Activated CD4-positive, alpha-beta memory T cell treated with anti-CD3 and anti-CD28 coated beads for 36 hours (primary cell): ENCODE measurements at regions not wholly inside any gene's neighbourhood (a gene's known extent, or its start where the extent isn't known, plus 50 kb on each side); places are given as distances from the start of the nearest gene placed in this dataset.

ENCODE experiments used
- CTCF ChIA-PET: fragments of 350-600 bp; sonication (Branson Sonifier 250); formaldehyde crosslinking; loops from one replicate; lab custom pipeline; 2021; ENCODE audit warnings: antibody characterized with exemption, inconsistent platforms; lab: Charles Lee
- POLR2A ChIA-PET: fragments of 350-600 bp; sonication (Branson Sonifier 250); formaldehyde crosslinking; loops from one replicate; lab custom pipeline; 2021; ENCODE audit warnings: antibody characterized with exemption; lab: Charles Lee
- DNase-seq: peaks from one replicate; pipeline ENCODE4 v3.0.0-alpha.2; 2020
- H3K27ac Mint-ChIP-seq: one replicate; pipeline ENCODE4 v1.8.0; 2021; ENCODE audit warnings: mixed read lengths
- H3K27me3 Mint-ChIP-seq: one replicate; pipeline ENCODE4 v1.8.0; 2021; ENCODE audit warnings: mixed read lengths
- H3K36me3 Mint-ChIP-seq: one replicate; pipeline ENCODE4 v1.8.0; 2021; ENCODE audit warnings: mixed read lengths
- H3K4me1 Mint-ChIP-seq: one replicate; pipeline ENCODE4 v1.8.0; 2021; ENCODE audit warnings: low read depth, mixed read lengths
- H3K4me3 Mint-ChIP-seq: one replicate; pipeline ENCODE4 v1.8.0; 2021; ENCODE audit warnings: mild to moderate bottlenecking, mixed read lengths
- H3K9me3 Mint-ChIP-seq: one replicate; pipeline ENCODE4 v1.8.0; 2021; ENCODE audit warnings: mixed read lengths
- intact Hi-C: fragments of 100-400 bp; cut with micrococcal nuclease; formaldehyde crosslinking; loops from one replicate; pipeline ENCODE4 v1.15.1; 2023

DNA sequence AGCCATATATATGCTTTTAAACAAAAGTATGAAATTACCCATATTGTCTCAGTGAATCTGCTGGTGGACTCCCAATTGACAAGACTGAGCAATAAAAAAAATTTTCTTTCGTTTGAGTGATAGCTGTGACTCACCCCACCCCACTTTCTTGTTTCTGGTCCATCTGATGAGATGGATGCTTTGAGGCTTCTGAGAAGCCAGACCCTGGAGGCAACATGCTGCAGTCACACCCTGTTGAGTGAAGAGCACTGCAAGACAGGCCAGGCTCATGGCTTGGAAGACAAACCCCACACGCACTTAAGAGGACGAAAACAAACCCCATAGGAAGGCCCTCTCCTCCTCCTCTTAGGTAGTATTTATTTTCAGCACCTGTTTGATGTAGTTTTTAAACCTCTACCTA, 276.0 kb upstream of the TTC14 start:
- no peaks in the 10 kb centered on the region for H3K27me3 Mint-ChIP-seq
- H3K4me3 Mint-ChIP-seq = no peak overlapping the region
- no peak overlapping the region for H3K27ac Mint-ChIP-seq
- intact Hi-C loops = no loop called here
- ChIA-PET POLR2A (no interaction called here), CTCF (interaction anchor here (0.7 kb wide), 1 partner anchor 18 kb away, joined by 3 read pairs; no protein-coding TSS in a partner anchor)
- no peaks in the 10 kb centered on the region for H3K36me3 Mint-ChIP-seq
- H3K9me3 Mint-ChIP-seq = no peaks in the 10 kb centered on the region
- no peaks in the 10 kb centered on the region for H3K4me1 Mint-ChIP-seq
- no peak for DNase-seq

DNA sequence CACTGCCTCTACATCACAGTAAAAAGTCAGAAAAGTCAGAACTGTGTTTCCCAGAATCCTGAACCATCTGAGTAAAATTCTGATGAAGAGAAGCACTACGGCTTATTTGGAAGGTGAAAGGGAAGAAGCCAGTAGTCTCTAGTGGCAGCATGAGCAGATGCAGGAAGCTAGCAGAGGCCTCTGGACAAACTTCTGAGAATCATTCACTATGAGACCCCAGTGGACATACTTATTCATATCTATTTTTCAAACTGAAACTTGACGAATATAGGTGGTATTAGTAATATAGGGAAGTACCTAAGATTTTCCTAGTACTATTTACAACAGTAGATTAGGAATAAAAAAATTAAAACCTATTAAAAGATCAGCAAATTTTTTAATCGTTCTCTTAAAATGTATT, 272.8 kb upstream of the TTC14 start:
- no peak for DNase-seq
- Mint-ChIP-seq H3K9me3 (peaks cover 4% of the 10 kb centered on the region), H3K27ac (no peak overlapping the region), H3K36me3 (no peaks in the 10 kb centered on the region), H3K4me1 (no peaks in the 10 kb centered on the region), H3K4me3 (no peak overlapping the region), H3K27me3 (no peaks in the 10 kb centered on the region)
- CTCF ChIA-PET = no interaction called here
- POLR2A ChIA-PET = no interaction called here
- intact Hi-C loops = no loop called here

- H3K27ac Mint-ChIP-seq = no peak overlapping the region
- no peaks in the 10 kb centered on the region for H3K27me3 Mint-ChIP-seq
- intact Hi-C loops = no loop called here
- no peaks in the 10 kb centered on the region for H3K36me3 Mint-ChIP-seq
- no peak overlapping the region for H3K4me3 Mint-ChIP-seq
- POLR2A ChIA-PET = no interaction called here
- CTCF ChIA-PET = no interaction called here
- peaks cover 4% of the 10 kb centered on the region for H3K9me3 Mint-ChIP-seq
- no peak for DNase-seq
- H3K4me1 Mint-ChIP-seq = no peaks in the 10 kb centered on the region
Measured at GRCh38 chr3:180329847-180330246, 272.1 kb upstream of the TTC14 start.

- Mint-ChIP-seq H3K36me3 (no peaks in the 10 kb centered on the region), H3K4me1 (no peaks in the 10 kb centered on the region), H3K4me3 (no peak overlapping the region), H3K27me3 (no peaks in the 10 kb centered on the region), H3K27ac (no peak overlapping the region), H3K9me3 (peaks cover 4% of the 10 kb centered on the region)
- DNase-seq = no peak
- ChIA-PET CTCF (no interaction called here), POLR2A (no interaction called here)
- intact Hi-C loops = no loop called here
Measured at GRCh38 chr3:180330440-180330839, 271.5 kb upstream of the TTC14 start.

GRCh38 chr3:180332608-180333007, 269.4 kb upstream of the TTC14 start:
- Mint-ChIP-seq H3K36me3 (no peaks in the 10 kb centered on the region), H3K4me3 (no peak overlapping the region), H3K9me3 (peaks cover 4% of the 10 kb centered on the region), H3K27ac (no peak overlapping the region), H3K27me3 (no peaks in the 10 kb centered on the region), H3K4me1 (no peaks in the 10 kb centered on the region)
- CTCF ChIA-PET = no interaction called here
- no peak for DNase-seq
- intact Hi-C loops = no loop called here
- POLR2A ChIA-PET = no interaction called here

- H3K27me3 Mint-ChIP-seq = no peaks in the 10 kb centered on the region
- no peaks in the 10 kb centered on the region for H3K36me3 Mint-ChIP-seq
- CTCF ChIA-PET = no interaction called here
- POLR2A ChIA-PET = no interaction called here
- no peak overlapping the region for H3K4me3 Mint-ChIP-seq
- H3K9me3 Mint-ChIP-seq = peaks cover 4% of the 10 kb centered on the region
- intact Hi-C loops = no loop called here
- DNase-seq = no peak
- H3K4me1 Mint-ChIP-seq = no peaks in the 10 kb centered on the region
- H3K27ac Mint-ChIP-seq = no peak overlapping the region
Measured at GRCh38 chr3:180335050-180335449, 266.9 kb upstream of the TTC14 start.

GRCh38 chr3:180340395-180340794, 261.6 kb upstream of the TTC14 start:
- no peak for DNase-seq
- ChIA-PET POLR2A (no interaction called here), CTCF (no interaction called here)
- H3K4me1 Mint-ChIP-seq = no peaks in the 10 kb centered on the region
- H3K36me3 Mint-ChIP-seq = no peaks in the 10 kb centered on the region
- no peak overlapping the region for H3K4me3 Mint-ChIP-seq
- no peaks in the 10 kb centered on the region for H3K27me3 Mint-ChIP-seq
- no peaks in the 10 kb centered on the region for H3K9me3 Mint-ChIP-seq
- H3K27ac Mint-ChIP-seq = no peak overlapping the region
- intact Hi-C loops = no loop called here

- intact Hi-C loops = no loop called here
- no peak for DNase-seq
- Mint-ChIP-seq H3K27me3 (no peaks in the 10 kb centered on the region), H3K9me3 (no peaks in the 10 kb centered on the region), H3K27ac (no peak overlapping the region), H3K4me1 (no peaks in the 10 kb centered on the region), H3K4me3 (no peak overlapping the region), H3K36me3 (no peaks in the 10 kb centered on the region)
- ChIA-PET POLR2A (no interaction called here), CTCF (no interaction called here)
Measured at GRCh38 chr3:180341516-180341915, 260.4 kb upstream of the TTC14 start.

DNA sequence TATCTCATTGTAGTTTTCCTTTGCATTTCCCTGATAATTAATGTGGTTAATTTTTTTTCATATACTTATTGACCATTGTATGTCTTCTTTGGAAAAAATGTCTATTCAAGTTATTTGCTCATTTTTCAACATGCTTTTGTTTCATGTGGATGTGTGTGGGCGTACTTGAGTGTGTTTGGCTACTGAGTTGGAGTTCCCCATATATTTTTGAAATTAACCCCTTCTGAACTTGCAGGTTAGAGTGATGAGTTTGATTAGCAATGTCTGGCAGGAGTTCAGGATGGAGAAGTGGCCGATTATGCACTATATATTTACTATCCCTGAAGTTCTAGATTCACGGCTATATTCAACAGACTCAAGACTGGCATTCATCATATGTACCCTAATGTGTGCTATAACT, 250.4 kb upstream of the TTC14 start:
- Mint-ChIP-seq H3K36me3 (no peaks in the 10 kb centered on the region), H3K27ac (no peak overlapping the region), H3K27me3 (peaks cover 2% of the 10 kb centered on the region), H3K4me1 (no peaks in the 10 kb centered on the region), H3K9me3 (no peaks in the 10 kb centered on the region), H3K4me3 (no peak overlapping the region)
- intact Hi-C loops = no loop called here
- no peak for DNase-seq
- ChIA-PET POLR2A (no interaction called here), CTCF (no interaction called here)

- H3K9me3 Mint-ChIP-seq = no peaks in the 10 kb centered on the region
- intact Hi-C loops = no loop called here
- peaks cover 2% of the 10 kb centered on the region for H3K27me3 Mint-ChIP-seq
- no peak overlapping the region for H3K27ac Mint-ChIP-seq
- no peak overlapping the region for H3K4me3 Mint-ChIP-seq
- H3K4me1 Mint-ChIP-seq = no peaks in the 10 kb centered on the region
- POLR2A ChIA-PET = no interaction called here
- CTCF ChIA-PET = no interaction called here
- H3K36me3 Mint-ChIP-seq = no peaks in the 10 kb centered on the region
- no peak for DNase-seq
Measured at GRCh38 chr3:180352261-180352660, 249.7 kb upstream of the TTC14 start.

- Mint-ChIP-seq H3K9me3 (no peaks in the 10 kb centered on the region), H3K4me3 (no peak overlapping the region), H3K4me1 (no peaks in the 10 kb centered on the region), H3K36me3 (no peaks in the 10 kb centered on the region), H3K27me3 (peaks cover 2% of the 10 kb centered on the region), H3K27ac (no peak overlapping the region)
- ChIA-PET POLR2A (no interaction called here), CTCF (no interaction called here)
- intact Hi-C loops = no loop called here
- DNase-seq = no peak
Measured at GRCh38 chr3:180354214-180354613, 247.7 kb upstream of the TTC14 start.

GRCh38 chr3:180358179-180358578, 243.8 kb upstream of the TTC14 start:
- no peaks in the 10 kb centered on the region for H3K36me3 Mint-ChIP-seq
- peaks cover 2% of the 10 kb centered on the region for H3K27me3 Mint-ChIP-seq
- ChIA-PET POLR2A (no interaction called here), CTCF (no interaction called here)
- no peak overlapping the region for H3K4me3 Mint-ChIP-seq
- peaks cover 3% of the 10 kb centered on the region for H3K9me3 Mint-ChIP-seq
- H3K27ac Mint-ChIP-seq = no peak overlapping the region
- no peak for DNase-seq
- H3K4me1 Mint-ChIP-seq = no peaks in the 10 kb centered on the region
- intact Hi-C loops = no loop called here

DNA sequence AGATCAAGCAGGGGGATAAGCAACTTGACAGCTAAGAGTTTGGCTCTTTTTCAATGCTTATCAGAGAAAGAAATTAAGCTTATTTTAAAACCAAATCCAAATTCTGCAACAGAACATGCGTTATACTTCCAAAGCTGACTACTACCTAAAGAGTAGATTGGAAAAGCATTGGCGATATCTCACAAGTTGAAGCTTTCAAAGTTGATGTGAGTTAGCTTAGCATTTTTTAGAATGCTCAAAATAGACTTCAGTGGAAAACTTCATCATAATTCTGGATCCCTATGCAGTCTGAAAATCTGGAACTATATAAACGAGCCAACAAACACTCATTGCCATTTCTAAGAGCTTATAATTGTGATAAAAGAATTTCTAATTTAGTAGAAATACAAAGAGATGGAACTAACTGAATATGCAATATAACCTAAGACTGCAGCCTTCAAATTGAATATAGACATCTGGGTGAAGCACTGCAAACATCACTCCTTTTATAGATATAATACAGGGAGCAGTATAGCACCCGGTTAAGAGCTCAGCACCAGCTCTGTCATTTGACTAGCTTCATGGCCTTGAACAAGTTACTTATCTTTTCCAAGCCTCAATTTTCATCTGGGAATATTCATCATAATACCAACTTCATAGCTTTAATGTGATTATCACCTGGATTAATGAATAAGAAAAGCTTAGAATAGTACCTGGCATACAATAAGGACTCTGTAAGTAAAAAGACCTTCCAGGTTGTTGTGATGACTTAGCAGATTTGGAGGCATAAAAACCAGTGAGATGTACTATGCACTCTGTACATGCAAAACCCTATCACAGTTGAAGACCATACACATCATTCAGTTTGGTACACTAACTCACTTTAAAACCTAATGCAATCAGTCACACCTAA, 242.7 kb upstream of the TTC14 start:
- Mint-ChIP-seq H3K27ac (no peak overlapping the region), H3K27me3 (peaks cover 2% of the 10 kb centered on the region), H3K4me1 (no peaks in the 10 kb centered on the region), H3K9me3 (peaks cover 3% of the 10 kb centered on the region), H3K4me3 (no peak overlapping the region), H3K36me3 (no peaks in the 10 kb centered on the region)
- no peak for DNase-seq
- CTCF ChIA-PET = no interaction called here
- intact Hi-C loops = no loop called here
- POLR2A ChIA-PET = no interaction called here
